Thoracic aorta (tissue), 2 donors: ENCODE measurements at regions not wholly inside any gene's neighbourhood (a gene's known extent, or its start where the extent isn't known, plus 50 kb on each side); places are given as distances from the start of the nearest gene placed in this dataset.

Experiments used
- ATAC-seq: fragments of 150-250 bp; one replicate; pipeline ENCODE4 v1.8.0; 2017; ENCODE audit warnings: low read depth; ENCODE audit not compliant: insufficient number of reproducible peaks, low FRiP score
- DNase-seq: peaks from one replicate; pipeline ENCODE4 v3.0.0-alpha.2; 2020; ENCODE audit warnings: low spot score
- H3K27ac ChIP-seq, 2 donors: fragments of 200-600 bp; sonication (generic); 1 replicate in 1 of 2; 2 replicates in 1 of 2; pipeline ENCODE4 v1.5.1; 2016; ENCODE audit warnings: mild to moderate bottlenecking in 2 of 2, moderate library complexity in 2 of 2
- H3K27me3 ChIP-seq: fragments of 200-600 bp; sonication (generic); replicated peaks from 2 replicates; pipeline ENCODE4 v1.6.0; 2016; ENCODE audit warnings: mild to moderate bottlenecking; ENCODE audit not compliant: insufficient read depth
- H3K36me3 ChIP-seq: fragments of 200-600 bp; sonication (generic); one replicate; pipeline ENCODE4 v1.5.1; 2016
- H3K4me1 ChIP-seq, 2 donors: fragments of 200-600 bp; sonication (generic); 1 replicate in 1 of 2; 2 replicates in 1 of 2; pipeline versions ENCODE4 v1.5.1 to v1.6.0; 2016; ENCODE audit warnings: low read depth in 2 of 2, mild to moderate bottlenecking in 1 of 2; ENCODE audit not compliant: control insufficient read depth in 1 of 2
- H3K4me3 ChIP-seq: fragments of 200-600 bp; sonication (generic); 2 replicates; pipeline ENCODE4 v1.5.1; 2016; ENCODE audit warnings: mild to moderate bottlenecking
- H3K9me3 ChIP-seq: fragments of 200-600 bp; sonication (generic); 2 replicates; pipeline ENCODE4 v1.5.1; 2016
- CTCF ChIP-seq: fragments of 200-600 bp; sonication (generic); IDR thresholded peaks from one replicate; pipeline ENCODE4 v1.5.1; 2019; ENCODE audit warnings: antibody characterized with exemption

- TF ChIP-seq CTCF = no peak
- ATAC-seq = no peak
- peaks cover 3% of the 10 kb centered on the region for H3K27me3 ChIP-seq
- H3K4me1 ChIP-seq = peaks cover 0 to 22% of the 10 kb centered on the region in 2 donors
- no peak overlapping the region for H3K27ac ChIP-seq
- DNase-seq = no peak
- no peak overlapping the region for H3K4me3 ChIP-seq
- no peaks in the 10 kb centered on the region for H3K9me3 ChIP-seq
- no peaks in the 10 kb centered on the region for H3K36me3 ChIP-seq
Observed at GRCh38 chr15:77821959-77822256, 189.2 kb upstream of the LINGO1 start.

- DNase-seq (no peak), ATAC-seq (no peak)
- Histone ChIP-seq H3K36me3 (no peaks in the 10 kb centered on the region), H3K4me3 (no peak overlapping the region), H3K4me1 (peaks cover 0 to 22% of the 10 kb centered on the region in 2 donors), H3K27me3 (peaks cover 3% of the 10 kb centered on the region), H3K9me3 (no peaks in the 10 kb centered on the region), H3K27ac (no peak overlapping the region)
- TF ChIP-seq CTCF = peak; percentile 46
Observed at GRCh38 chr15:77821188-77821958, 188.7 kb upstream of the LINGO1 start.

DNA sequence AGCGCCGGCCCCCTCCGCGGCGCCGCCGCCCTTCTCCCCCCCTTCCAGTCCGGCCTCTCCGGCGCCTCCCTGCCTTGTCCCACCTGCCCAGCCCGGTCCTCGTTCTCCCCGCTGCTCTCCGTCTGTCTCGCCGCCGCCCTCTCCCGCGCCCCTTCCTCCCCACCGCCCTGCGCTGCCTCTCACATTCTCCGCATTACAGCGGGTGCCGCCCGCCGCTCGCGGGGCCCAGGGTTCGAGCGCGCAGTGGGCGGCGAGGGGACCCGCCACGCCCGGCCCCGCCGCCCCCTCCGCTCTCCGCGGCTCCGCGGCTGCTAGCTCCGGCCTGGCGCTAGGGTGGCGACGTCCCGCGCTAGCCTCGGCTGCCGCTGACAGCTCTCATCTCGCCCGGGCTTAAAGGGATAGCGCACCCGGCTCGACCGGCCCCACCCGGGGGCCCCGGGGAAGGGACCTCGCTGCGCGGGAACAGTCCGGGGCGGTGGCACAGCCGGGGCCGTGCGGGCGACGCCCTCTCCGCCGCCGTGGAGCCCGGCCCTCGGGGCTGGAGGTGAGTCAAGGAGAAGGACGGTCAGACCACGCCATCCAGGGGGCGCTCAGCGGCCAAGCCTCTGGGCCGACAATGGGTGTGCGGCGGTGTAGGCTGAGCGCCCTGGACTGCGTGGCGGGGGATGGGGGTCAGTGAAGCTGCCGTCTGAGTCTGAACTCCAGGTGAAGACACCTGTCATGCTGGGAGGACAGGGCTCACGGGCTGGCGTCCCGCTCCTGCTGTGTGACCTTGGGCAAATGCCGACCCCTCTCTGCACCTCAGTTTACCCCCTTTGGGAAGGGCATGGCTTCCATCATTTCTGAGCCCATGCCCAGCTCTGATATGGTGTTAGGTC is 187.4 kb upstream of the LINGO1 start:
- no peak for TF ChIP-seq CTCF
- ATAC-seq = no peak
- no peaks in the 10 kb centered on the region for H3K9me3 ChIP-seq
- H3K4me1 ChIP-seq = peaks cover 0 to 22% of the 10 kb centered on the region in 2 donors
- DNase-seq = no peak
- H3K27me3 ChIP-seq = peaks cover 3% of the 10 kb centered on the region
- H3K36me3 ChIP-seq = no peaks in the 10 kb centered on the region
- H3K27ac ChIP-seq = no peak overlapping the region
- peak overlapping the region; percentile 64 for H3K4me3 ChIP-seq

DNA sequence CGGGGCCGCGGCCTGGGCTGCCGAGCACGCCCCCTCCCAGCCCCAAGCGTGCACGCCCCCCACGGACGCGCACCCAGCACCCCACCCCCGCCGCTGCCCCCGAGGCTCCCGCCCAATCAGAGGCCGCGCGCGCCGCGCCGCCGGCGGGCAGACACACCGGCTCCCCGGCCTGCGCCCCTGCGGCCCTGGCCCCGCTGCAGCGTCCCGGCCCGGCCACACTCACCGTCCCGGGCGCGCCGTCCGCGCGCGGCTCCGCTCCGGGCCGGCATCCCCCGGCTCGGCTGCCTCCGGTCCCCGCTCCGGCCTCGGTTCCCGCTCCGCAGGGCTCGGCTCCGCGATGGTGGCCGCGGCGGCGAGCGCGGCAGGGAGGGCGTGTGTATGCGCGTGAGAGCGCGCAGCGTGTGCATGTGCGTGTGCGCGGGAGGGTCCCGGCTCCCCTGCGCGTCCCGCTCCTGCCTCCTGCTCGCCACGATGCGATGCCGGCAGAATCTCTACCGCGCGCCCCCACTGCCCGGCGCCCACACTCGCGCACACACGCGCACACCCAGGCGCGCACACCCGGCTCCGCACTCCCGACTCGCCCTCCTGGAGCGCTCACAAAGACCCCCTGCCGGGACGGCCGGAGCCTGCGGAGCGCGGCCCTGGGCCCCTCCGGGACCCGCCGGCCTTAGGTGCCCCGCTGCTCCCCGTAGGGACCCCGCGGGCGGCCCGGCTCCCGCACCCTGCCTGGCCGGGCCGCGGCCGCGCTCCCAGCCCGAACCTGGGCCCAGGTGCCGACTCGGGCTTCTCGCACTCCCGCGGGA is 186.5 kb upstream of the LINGO1 start:
- Histone ChIP-seq H3K4me3 (peak overlapping the region; percentile 64), H3K36me3 (no peaks in the 10 kb centered on the region), H3K27ac (no peak overlapping the region), H3K27me3 (peaks cover 3% of the 10 kb centered on the region), H3K9me3 (no peaks in the 10 kb centered on the region), H3K4me1 (peaks cover 0 to 22% of the 10 kb centered on the region in 2 donors)
- no peak for ATAC-seq
- no peak for DNase-seq
- no peak for TF ChIP-seq CTCF
